Gastrocnemius medialis (tissue), 4 donors: ENCODE measurements at regions not wholly inside any gene's neighbourhood (a gene's known extent, or its start where the extent isn't known, plus 50 kb on each side); places are given as distances from the start of the nearest gene placed in this dataset.
A peak's percentile ranks its signal among the peaks of the same experiment; 100 is the strongest.

Experiments
- ATAC-seq, 2 donors: fragments of 150-250 bp; one replicate each; pipeline ENCODE4 v1.9.1; 2016
- DNase-seq, 2 donors: peaks; one replicate each; pipeline ENCODE4 v3.0.0-alpha.2; 2019
- H3K27ac ChIP-seq, 4 donors: fragments of 200-600 bp; sonication (generic); 1 replicate in 1 of 4; 2 replicates in 3 of 4; pipeline ENCODE4 v1.5.1; 2016 to 2018; ENCODE audit warnings: mild to moderate bottlenecking in 2 of 4, moderate library complexity in 1 of 4
- H3K27me3 ChIP-seq, 3 donors: fragments of 200-600 bp; sonication (generic) in 2 of 3; 1 replicate in 1 of 3; 2 replicates in 2 of 3; pipeline versions ENCODE4 v1.5.1 to v1.6.0; 2016 to 2019; ENCODE audit warnings: mild to moderate bottlenecking in 1 of 3, moderate library complexity in 1 of 3
- H3K36me3 ChIP-seq, 2 donors: fragments of 200-600 bp; sonication (generic) in 1 of 2; one replicate each; pipeline ENCODE4 v1.5.1; 2017 to 2018
- H3K4me1 ChIP-seq, 2 donors: fragments of 200-600 bp; sonication (generic) in 1 of 2; one replicate each; pipeline ENCODE4 v1.5.1; 2016 to 2017; ENCODE audit warnings: mild to moderate bottlenecking in 2 of 2
- H3K4me3 ChIP-seq, 4 donors: fragments of 200-600 bp; sonication (generic) in 3 of 4; 1 replicate in 1 of 4; 2 replicates in 3 of 4; pipeline ENCODE4 v1.5.1; 2016 to 2019; ENCODE audit warnings: mild to moderate bottlenecking in 2 of 4
- H3K9me3 ChIP-seq, 3 donors: fragments of 200-600 bp; sonication (generic) in 2 of 3; 1 replicate in 1 of 3; 2 replicates in 2 of 3; pipeline ENCODE4 v1.5.1; 2016 to 2019
- CTCF ChIP-seq, 5 experiments: fragments of 450-650 bp in 3 of 5; fragments of 200-600 bp in 2 of 5; sonication (generic) in 2 of 5; IDR thresholded peaks in 4 of 5; conservative IDR thresholded peaks in 1 of 5; 1 replicate in 4 of 5; 2 replicates in 1 of 5; pipeline ENCODE4 v1.5.1; 2016 to 2019; ENCODE audit warnings: antibody characterized with exemption in 5 of 5, mild to moderate bottlenecking in 3 of 5, moderate library complexity in 3 of 5
- POLR2A ChIP-seq, 2 donors: fragments of 450-650 bp; IDR thresholded peaks; one replicate each; pipeline ENCODE4 v1.6.1; 2017; ENCODE audit warnings: antibody characterized with exemption in 2 of 2, mild to moderate bottlenecking in 2 of 2, moderate library complexity in 2 of 2
- in situ Hi-C, 4 donors: fragments of 200-750 bp; cut with MboI; loops; one replicate each; pipeline versions ENCODE4 v1.15.0 to v1.8.0; 2017; ENCODE audit warnings: low sequenced_read_pairs in 4 of 4
- intact Hi-C: fragments of 100-400 bp; cut with DNase I; formaldehyde crosslinking; loops from one replicate; pipeline ENCODE4 v1.15.1; 2023; ENCODE audit warnings: low total_unique reads

- ATAC-seq (peak in 1 of 2 donors; percentile 64), DNase-seq (peak in 1 of 2 donors; percentile 13)
- H3K4me1 ChIP-seq, result no peaks in the 10 kb centered on the region
- H3K27me3 ChIP-seq, result no peaks in the 10 kb centered on the region
- no peak overlapping the region for H3K27ac ChIP-seq
- TF ChIP-seq CTCF (IDR thresholded peaks at IDR 0.05 in 4 of 5, conservative IDR thresholded peaks at IDR 0.05 in 1 of 5) (no peak), POLR2A (IDR thresholded peaks at IDR 0.05) (no peak)
- in situ Hi-C loops, result no loop called here
- H3K9me3 ChIP-seq, result no peaks in the 10 kb centered on the region
- no peaks in the 10 kb centered on the region for H3K36me3 ChIP-seq
- intact Hi-C loops, result no loop called here
- no peak overlapping the region for H3K4me3 ChIP-seq
Observed at GRCh38 chr2:145652571-145653545, 1132.9 kb upstream of the ZEB2 start.

GRCh38 chr2:145652036-145652435, 1132.1 kb upstream of the ZEB2 start:
- intact Hi-C loops, result no loop called here
- TF ChIP-seq CTCF (IDR thresholded peaks at IDR 0.05 in 4 of 5, conservative IDR thresholded peaks at IDR 0.05 in 1 of 5) (no peak), POLR2A (IDR thresholded peaks at IDR 0.05) (no peak)
- no peak overlapping the region for H3K4me3 ChIP-seq
- H3K9me3 ChIP-seq, result no peaks in the 10 kb centered on the region
- DNase-seq, result no peak
- no peaks in the 10 kb centered on the region for H3K27me3 ChIP-seq
- no peak overlapping the region for H3K27ac ChIP-seq
- H3K36me3 ChIP-seq, result no peaks in the 10 kb centered on the region
- ATAC-seq, result no peak
- no peaks in the 10 kb centered on the region for H3K4me1 ChIP-seq
- in situ Hi-C loops, result no loop called here

- no peak for DNase-seq
- in situ Hi-C loops (no loop called here), intact Hi-C loops (no loop called here)
- no peak overlapping the region for H3K4me3 ChIP-seq
- no peaks in the 10 kb centered on the region for H3K36me3 ChIP-seq
- no peak overlapping the region for H3K27ac ChIP-seq
- no peaks in the 10 kb centered on the region for H3K9me3 ChIP-seq
- no peaks in the 10 kb centered on the region for H3K27me3 ChIP-seq
- no peak for ATAC-seq
- H3K4me1 ChIP-seq, result no peaks in the 10 kb centered on the region
- TF ChIP-seq POLR2A (IDR thresholded peaks at IDR 0.05) (no peak), CTCF (IDR thresholded peaks at IDR 0.05 in 4 of 5, conservative IDR thresholded peaks at IDR 0.05 in 1 of 5) (no peak)
Observed at GRCh38 chr2:145650226-145650625, 1130.3 kb upstream of the ZEB2 start.

- H3K4me3 ChIP-seq, result no peak overlapping the region
- H3K36me3 ChIP-seq, result no peaks in the 10 kb centered on the region
- H3K27me3 ChIP-seq, result no peaks in the 10 kb centered on the region
- no peak for ATAC-seq
- no peak for DNase-seq
- no peak overlapping the region for H3K27ac ChIP-seq
- H3K9me3 ChIP-seq, result no peaks in the 10 kb centered on the region
- intact Hi-C loops (no loop called here), in situ Hi-C loops (no loop called here)
- no peaks in the 10 kb centered on the region for H3K4me1 ChIP-seq
- TF ChIP-seq POLR2A (IDR thresholded peaks at IDR 0.05), result no peak
Observed at GRCh38 chr2:145649061-145649460, 1129.1 kb upstream of the ZEB2 start.

- no peak for ATAC-seq
- DNase-seq, result no peak
- in situ Hi-C loops (no loop called here), intact Hi-C loops (no loop called here)
- Histone ChIP-seq H3K4me3 (no peak overlapping the region), H3K9me3 (no peaks in the 10 kb centered on the region), H3K27ac (no peak overlapping the region), H3K4me1 (no peaks in the 10 kb centered on the region), H3K27me3 (no peaks in the 10 kb centered on the region), H3K36me3 (no peaks in the 10 kb centered on the region)
- TF ChIP-seq POLR2A (IDR thresholded peaks at IDR 0.05) (no peak), CTCF (IDR thresholded peaks at IDR 0.05 in 4 of 5, conservative IDR thresholded peaks at IDR 0.05 in 1 of 5) (no peak)
Observed at GRCh38 chr2:145644820-145645302, 1124.9 kb upstream of the ZEB2 start.
